GM18868 (cell line): ENCODE measurements at regions not wholly inside any gene's neighbourhood (a gene's known extent, or its start where the extent isn't known, plus 50 kb on each side); places are given as distances from the start of the nearest gene placed in this dataset.
"Not testable (repeated sequence)": the region's sequence is repeated elsewhere in the genome, so short reads cannot be mapped to it uniquely, and the experiment has no call there.

Experiments
- ATAC-seq: cut with Tn5 transposase; IDR thresholded peaks from one replicate; pipeline ENCODE4 v1.9.1; 2021; ENCODE audit warnings: mild to moderate bottlenecking, moderate library complexity; ENCODE audit not compliant: unreplicated experiment

GRCh38 chr3:59510576-59510975 lies 460.8 kb upstream of the CFAP20DC start:
- ATAC-seq = no peak

- no peak for ATAC-seq
These were observed 458.4 kb upstream of the CFAP20DC start for GRCh38 chr3:59508273-59508672.

GRCh38 chr3:59506191-59506590 lies 456.4 kb upstream of the CFAP20DC start:
- no peak for ATAC-seq

- ATAC-seq = no peak
These were observed 453.6 kb upstream of the CFAP20DC start for GRCh38 chr3:59503441-59503840.

GRCh38 chr3:59502806-59503205 lies 453.0 kb upstream of the CFAP20DC start:
- ATAC-seq = no peak

GRCh38 chr3:59499954-59500353 lies 450.1 kb upstream of the CFAP20DC start:
- no peak for ATAC-seq

GRCh38 chr3:59499000-59499399 lies 449.2 kb upstream of the CFAP20DC start:
- ATAC-seq = no peak

GRCh38 chr3:59496250-59496649 lies 446.4 kb upstream of the CFAP20DC start:
- ATAC-seq = no peak

GRCh38 chr3:59494969-59495368 lies 445.1 kb upstream of the CFAP20DC start:
- not testable (repeated sequence) for ATAC-seq

- ATAC-seq = no peak
These were observed 436.7 kb upstream of the CFAP20DC start for GRCh38 chr3:59486520-59486919.

- ATAC-seq = no peak
These were observed 433.4 kb upstream of the CFAP20DC start for GRCh38 chr3:59483191-59483590.

GRCh38 chr3:59482684-59483083 lies 432.9 kb upstream of the CFAP20DC start:
- ATAC-seq = no peak

- no peak for ATAC-seq
These were observed 432.1 kb upstream of the CFAP20DC start for GRCh38 chr3:59481776-59482400.

GRCh38 chr3:59480486-59480995 lies 430.7 kb upstream of the CFAP20DC start:
- ATAC-seq = peak; percentile 92

- peak; percentile 53 for ATAC-seq
These were observed 423.8 kb upstream of the CFAP20DC start for GRCh38 chr3:59473636-59474035.

GRCh38 chr3:59472541-59472940 lies 422.7 kb upstream of the CFAP20DC start:
- no peak for ATAC-seq

GRCh38 chr3:59469948-59470723 lies 420.3 kb upstream of the CFAP20DC start:
- no peak for ATAC-seq

- no peak for ATAC-seq
These were observed 417.7 kb upstream of the CFAP20DC start for GRCh38 chr3:59467476-59467875.

GRCh38 chr3:59464187-59464586 lies 414.4 kb upstream of the CFAP20DC start:
- ATAC-seq = no peak

- ATAC-seq = no peak
These were observed 413.4 kb upstream of the CFAP20DC start for GRCh38 chr3:59463253-59463652.

- no peak for ATAC-seq
These were observed 410.2 kb upstream of the CFAP20DC start for GRCh38 chr3:59460068-59460467.

- ATAC-seq = peak; percentile 99
These were observed 407.1 kb upstream of the CFAP20DC start for GRCh38 chr3:59456852-59457485.
